ENCODE measurements at regions not wholly inside any gene's neighbourhood (a gene's known extent, or its start where the extent isn't known, plus 50 kb on each side); places are given as distances from the start of the nearest gene placed in this dataset.

DNA sequence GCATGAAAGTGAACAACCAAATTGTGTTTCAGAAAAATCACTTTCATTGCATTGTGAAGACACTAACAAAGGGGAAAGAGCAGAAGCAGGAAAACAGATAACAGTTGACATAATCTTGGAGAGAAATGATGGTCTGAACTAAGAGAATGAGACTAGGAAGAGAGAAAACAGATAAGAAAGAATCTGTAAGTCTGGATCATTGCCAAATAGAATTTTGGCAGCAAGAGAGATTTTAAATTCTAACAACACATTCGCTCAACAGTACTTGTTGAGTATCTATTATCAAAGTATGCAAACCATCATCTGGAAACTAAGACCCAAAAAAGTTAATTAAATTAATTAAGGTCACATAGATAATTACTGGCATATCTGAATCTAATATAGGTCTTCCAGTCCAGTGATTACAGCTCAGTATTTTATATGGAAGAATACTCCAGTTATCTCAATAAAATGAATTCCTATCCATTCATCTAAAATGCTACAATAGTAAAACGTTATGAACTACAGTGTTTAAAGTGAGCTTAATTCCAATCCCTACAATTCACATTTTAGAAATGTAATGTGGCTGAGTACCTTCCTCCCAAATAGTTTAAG, 166.7 kb upstream of the FAT3 start:
- TF ChIP-seq POLR2AphosphoS5 (IDR thresholded peaks at IDR 0.05) = no peak
- TF ChIP-seq, protein P1, sequence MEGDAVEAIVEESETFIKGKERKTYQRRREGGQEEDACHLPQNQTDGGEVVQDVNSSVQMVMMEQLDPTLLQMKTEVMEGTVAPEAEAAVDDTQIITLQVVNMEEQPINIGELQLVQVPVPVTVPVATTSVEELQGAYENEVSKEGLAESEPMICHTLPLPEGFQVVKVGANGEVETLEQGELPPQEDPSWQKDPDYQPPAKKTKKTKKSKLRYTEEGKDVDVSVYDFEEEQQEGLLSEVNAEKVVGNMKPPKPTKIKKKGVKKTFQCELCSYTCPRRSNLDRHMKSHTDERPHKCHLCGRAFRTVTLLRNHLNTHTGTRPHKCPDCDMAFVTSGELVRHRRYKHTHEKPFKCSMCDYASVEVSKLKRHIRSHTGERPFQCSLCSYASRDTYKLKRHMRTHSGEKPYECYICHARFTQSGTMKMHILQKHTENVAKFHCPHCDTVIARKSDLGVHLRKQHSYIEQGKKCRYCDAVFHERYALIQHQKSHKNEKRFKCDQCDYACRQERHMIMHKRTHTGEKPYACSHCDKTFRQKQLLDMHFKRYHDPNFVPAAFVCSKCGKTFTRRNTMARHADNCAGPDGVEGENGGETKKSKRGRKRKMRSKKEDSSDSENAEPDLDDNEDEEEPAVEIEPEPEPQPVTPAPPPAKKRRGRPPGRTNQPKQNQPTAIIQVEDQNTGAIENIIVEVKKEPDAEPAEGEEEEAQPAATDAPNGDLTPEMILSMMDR (IDR thresholded peaks at IDR 0.05) = no peak
- TF ChIP-seq POLR2A (IDR thresholded peaks at IDR 0.05) = no peak
- TF ChIP-seq EP300 (IDR thresholded peaks at IDR 0.05) = no peak
